ENCODE measurements at regions not wholly inside any gene's neighbourhood (a gene's known extent, or its start where the extent isn't known, plus 50 kb on each side); places are given as distances from the start of the nearest gene placed in this dataset.

- CTCF ChIA-PET: interaction anchor here (0.6 kb wide), 1 partner anchor 136 kb away, joined by 5 read pairs; no protein-coding TSS in a partner anchor
- TF ChIP-seq CTCF (conservative IDR thresholded peaks at IDR 0.05; ENCODE audit: low read depth): no peak
- no peak overlapping the region for H3K27ac ChIP-seq
- no peak for DNase-seq (ENCODE audit: low spot score)
- POLR2A ChIA-PET (ENCODE audit: low non-redundant PET): no interaction called here
Observed at GRCh38 chr2:386406-387103, 98.7 kb upstream of the ALKAL2 start.

- no peak for DNase-seq (ENCODE audit: low spot score)
- ChIA-PET CTCF (interaction anchor here (0.6 kb wide), 1 partner anchor 136 kb away, joined by 5 read pairs; no protein-coding TSS in a partner anchor), POLR2A (ENCODE audit: low non-redundant PET) (no interaction called here)
- H3K27ac ChIP-seq: no peak overlapping the region
- no peak for TF ChIP-seq CTCF (conservative IDR thresholded peaks at IDR 0.05; ENCODE audit: low read depth)
Observed at GRCh38 chr2:385785-386184, 97.9 kb upstream of the ALKAL2 start.

GRCh38 chr2:385061-385460, 97.2 kb upstream of the ALKAL2 start:
- CTCF ChIA-PET: no interaction called here
- no peak overlapping the region for H3K27ac ChIP-seq
- no peak for DNase-seq (ENCODE audit: low spot score)
- TF ChIP-seq CTCF (conservative IDR thresholded peaks at IDR 0.05; ENCODE audit: low read depth): no peak
- POLR2A ChIA-PET (ENCODE audit: low non-redundant PET): no interaction called here

GRCh38 chr2:383888-384287, 96.0 kb upstream of the ALKAL2 start:
- ChIA-PET POLR2A (ENCODE audit: low non-redundant PET) (no interaction called here), CTCF (no interaction called here)
- H3K27ac ChIP-seq: no peak overlapping the region
- peak; percentile 70 for DNase-seq (ENCODE audit: low spot score)
- TF ChIP-seq CTCF (conservative IDR thresholded peaks at IDR 0.05; ENCODE audit: low read depth): no peak

GRCh38 chr2:383178-383577, 95.3 kb upstream of the ALKAL2 start:
- POLR2A ChIA-PET (ENCODE audit: low non-redundant PET): no interaction called here
- H3K27ac ChIP-seq: 0 out of 2 replicates have a peak overlapping the region, but pooled peaks have one; percentile 30
- TF ChIP-seq CTCF (conservative IDR thresholded peaks at IDR 0.05; ENCODE audit: low read depth): no peak
- CTCF ChIA-PET: no interaction called here
- no peak for DNase-seq (ENCODE audit: low spot score)

- POLR2A ChIA-PET (ENCODE audit: low non-redundant PET): no interaction called here
- H3K27ac ChIP-seq: no peak overlapping the region
- CTCF ChIA-PET: no interaction called here
- no peak for DNase-seq (ENCODE audit: low spot score)
- TF ChIP-seq CTCF (conservative IDR thresholded peaks at IDR 0.05; ENCODE audit: low read depth): no peak
Observed at GRCh38 chr2:382728-383022, 94.8 kb upstream of the ALKAL2 start.
